SK-N-MC (cell line): ENCODE measurements at regions not wholly inside any gene's neighbourhood (a gene's known extent, or its start where the extent isn't known, plus 50 kb on each side); places are given as distances from the start of the nearest gene placed in this dataset.

Source experiments
- EZH2 ChIP-seq: fragments of 200-600 bp; sonication (generic); IDR thresholded peaks from one replicate; pipeline ENCODE4 v1.6.1; 2017; ENCODE audit warnings: antibody characterized with exemption
- FOXP2 ChIP-seq: optimal IDR thresholded peaks from 2 replicates; pipeline ENCODE3; 2011; ENCODE audit warnings: mild to moderate bottlenecking, moderate library complexity; ENCODE audit not compliant: insufficient read depth; ENCODE audit errors: extremely low read length, control extremely low read depth
- POLR2AphosphoS5 ChIP-seq: IDR thresholded peaks from 2 replicates; pipeline ENCODE4 v1.6.1; 2012; ENCODE audit warnings: mild to moderate bottlenecking, low read depth, low read length, borderline replicate concordance

GRCh38 chr18:39318008-39318407, 1752.4 kb upstream of the CELF4 start:
- no peak for TF ChIP-seq POLR2AphosphoS5
- no peak for TF ChIP-seq EZH2
- TF ChIP-seq FOXP2, result no peak
